PC-3 (cell line): ENCODE measurements at regions not wholly inside any gene's neighbourhood (a gene's known extent, or its start where the extent isn't known, plus 50 kb on each side); places are given as distances from the start of the nearest gene placed in this dataset.

ENCODE experiments used
- ATAC-seq: fragments of 200-7000 bp; cut with Tn5 transposase; 2 replicates; pipeline ENCODE4 v1.9.1; 2020; ENCODE audit warnings: mild to moderate bottlenecking, moderate library complexity
- BruUV-seq: library from RNA; stranded (reverse); fragments of 400-500 nt; replicated peaks from 2 replicates; lab custom pipeline; 2021; lab: Mats Ljungman, UMichigan
- CTCF ChIA-PET: fragments of 300-600 bp; sonication (Branson Sonifier 250); formaldehyde crosslinking; loops from one replicate; lab custom pipeline; 2022; ENCODE audit warnings: antibody characterized with exemption; lab: Charles Lee
- POLR2A ChIA-PET: fragments of 300-600 bp; sonication (Branson Sonifier 250); formaldehyde crosslinking; loops from one replicate; lab custom pipeline; 2022; ENCODE audit warnings: antibody characterized with exemption; ENCODE audit not compliant: unreplicated experiment; lab: Charles Lee
- DNase-seq: peaks from one replicate; pipeline ENCODE4 v3.0.0-alpha.2; 2015
- H2AFZ ChIP-seq: fragments of 300-600 bp; sonication (generic); 2 replicates; pipeline ENCODE4 v1.6.0; 2016; ENCODE audit warnings: antibody characterized with exemption, low read length
- H3F3A ChIP-seq: fragments of 300-600 bp; sonication (generic); one replicate; pipeline ENCODE4 v1.6.0; 2017; ENCODE audit warnings: antibody characterized with exemption, low read length, control low read depth, mild to moderate bottlenecking; ENCODE audit not compliant: unreplicated experiment
- H3K27ac ChIP-seq: fragments of 300-600 bp; sonication (generic); 2 replicates; pipeline ENCODE4 v1.5.1; 2016; ENCODE audit warnings: mild to moderate bottlenecking, low read length
- H3K27me3 ChIP-seq: fragments of 300-600 bp; sonication (generic); 2 replicates; pipeline ENCODE4 v1.6.1; 2016; ENCODE audit warnings: low read length, mixed read lengths
- H3K36me3 ChIP-seq: fragments of 300-600 bp; sonication (generic); 2 replicates; pipeline ENCODE4 v1.6.1; 2016; ENCODE audit warnings: low read depth, mixed run types, low read length, mixed read lengths
- H3K4me1 ChIP-seq: fragments of 300-600 bp; sonication (generic); 2 replicates; pipeline ENCODE4 v1.5.1; 2016; ENCODE audit warnings: low read length; ENCODE audit not compliant: insufficient read depth
- H3K4me2 ChIP-seq: fragments of 300-600 bp; sonication (generic); 2 replicates; pipeline ENCODE4 v1.6.0; 2016; ENCODE audit warnings: low read length
- H3K4me3 ChIP-seq: fragments of 300-600 bp; sonication (generic); 2 replicates; pipeline ENCODE4 v1.5.1; 2016; ENCODE audit warnings: mild to moderate bottlenecking, low read length, mixed read lengths
- H3K79me2 ChIP-seq: fragments of 300-600 bp; sonication (generic); 2 replicates; pipeline ENCODE4 v1.6.1; 2017; ENCODE audit warnings: low read length, mixed read lengths
- H3K9ac ChIP-seq: fragments of 300-600 bp; sonication (generic); 2 replicates; pipeline ENCODE4 v1.6.0; 2016; ENCODE audit warnings: mild to moderate bottlenecking, low read length
- H3K9me2 ChIP-seq: fragments of 300-600 bp; sonication (generic); replicated peaks from 2 replicates; pipeline ENCODE4 v1.6.1; 2016; ENCODE audit warnings: mixed run types, low read length, mixed read lengths
- H3K9me3 ChIP-seq: fragments of 300-600 bp; sonication (generic); 2 replicates; pipeline ENCODE4 v1.6.1; 2016; ENCODE audit warnings: low read length, mixed read lengths
- H4K20me1 ChIP-seq: fragments of 300-600 bp; sonication (generic); 2 replicates; pipeline ENCODE4 v1.6.1; 2016; ENCODE audit warnings: low read length, mixed read lengths
- EZH2 ChIP-seq: fragments of 300-600 bp; sonication (generic); IDR thresholded peaks from one replicate; pipeline ENCODE4 v1.6.1; 2017; ENCODE audit warnings: antibody characterized with exemption, mild to moderate bottlenecking, low read length; ENCODE audit not compliant: unreplicated experiment
- EZH2phosphoT487 ChIP-seq: fragments of 300-600 bp; sonication (generic); IDR thresholded peaks from 2 replicates; pipeline ENCODE4 v1.6.1; 2018; ENCODE audit warnings: mild to moderate bottlenecking, antibody characterized with exemption, low read length, borderline replicate concordance
- intact Hi-C: fragments of 100-400 bp; cut with micrococcal nuclease; formaldehyde crosslinking; loops from 2 replicates; pipeline ENCODE4 v1.9.0; 2023
- TF ChIP-seq, protein P1 (sequence below): fragments of 300-600 bp; sonication (generic); conservative IDR thresholded peaks from 2 replicates; pipeline ENCODE4 v1.5.1; 2017; ENCODE audit warnings: antibody characterized with exemption, low read depth, mild to moderate bottlenecking, low read length

DNA sequence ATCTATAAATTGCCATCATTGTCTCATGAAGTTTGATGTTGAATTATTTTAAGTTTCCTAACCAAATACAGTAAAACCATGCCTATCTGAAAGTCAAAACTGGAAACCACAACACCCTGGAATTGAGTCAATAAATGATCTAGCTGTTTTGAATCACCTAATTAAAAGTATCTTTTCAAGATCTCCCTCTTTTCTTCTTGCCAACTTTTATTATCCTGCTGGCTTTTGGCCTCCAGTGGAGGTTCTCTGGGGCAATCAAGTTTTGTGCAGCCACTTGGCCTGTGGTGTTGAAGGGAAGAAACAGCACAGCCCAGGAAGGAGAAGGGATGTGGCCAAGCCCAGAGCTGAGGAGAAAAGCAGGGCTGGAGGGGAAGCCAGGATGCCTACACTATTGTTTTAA is 255.4 kb downstream of the COG6 start:
- Histone ChIP-seq H3K9ac (no peak overlapping the region), H4K20me1 (no peaks in the 10 kb centered on the region), H3K79me2 (no peaks in the 10 kb centered on the region), H3F3A (no peaks in the 10 kb centered on the region), H3K36me3 (no peaks in the 10 kb centered on the region), H2AFZ (no peak overlapping the region), H3K4me3 (no peak overlapping the region), H3K9me3 (no peaks in the 10 kb centered on the region), H3K4me1 (no peaks in the 10 kb centered on the region), H3K9me2 (no peaks in the 10 kb centered on the region), H3K27me3 (no peaks in the 10 kb centered on the region), H3K4me2 (no peak overlapping the region), H3K27ac (no peak overlapping the region)
- ATAC-seq (no peak), DNase-seq (no peak)
- no peak for TF ChIP-seq EZH2phosphoT487
- TF ChIP-seq, protein P1, sequence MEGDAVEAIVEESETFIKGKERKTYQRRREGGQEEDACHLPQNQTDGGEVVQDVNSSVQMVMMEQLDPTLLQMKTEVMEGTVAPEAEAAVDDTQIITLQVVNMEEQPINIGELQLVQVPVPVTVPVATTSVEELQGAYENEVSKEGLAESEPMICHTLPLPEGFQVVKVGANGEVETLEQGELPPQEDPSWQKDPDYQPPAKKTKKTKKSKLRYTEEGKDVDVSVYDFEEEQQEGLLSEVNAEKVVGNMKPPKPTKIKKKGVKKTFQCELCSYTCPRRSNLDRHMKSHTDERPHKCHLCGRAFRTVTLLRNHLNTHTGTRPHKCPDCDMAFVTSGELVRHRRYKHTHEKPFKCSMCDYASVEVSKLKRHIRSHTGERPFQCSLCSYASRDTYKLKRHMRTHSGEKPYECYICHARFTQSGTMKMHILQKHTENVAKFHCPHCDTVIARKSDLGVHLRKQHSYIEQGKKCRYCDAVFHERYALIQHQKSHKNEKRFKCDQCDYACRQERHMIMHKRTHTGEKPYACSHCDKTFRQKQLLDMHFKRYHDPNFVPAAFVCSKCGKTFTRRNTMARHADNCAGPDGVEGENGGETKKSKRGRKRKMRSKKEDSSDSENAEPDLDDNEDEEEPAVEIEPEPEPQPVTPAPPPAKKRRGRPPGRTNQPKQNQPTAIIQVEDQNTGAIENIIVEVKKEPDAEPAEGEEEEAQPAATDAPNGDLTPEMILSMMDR, result no peak
- TF ChIP-seq EZH2, result no peak
- ChIA-PET CTCF (no interaction called here), POLR2A (no interaction called here)
- intact Hi-C loops, result no loop called here
- BruUV-seq, result no TSS peak

DNA sequence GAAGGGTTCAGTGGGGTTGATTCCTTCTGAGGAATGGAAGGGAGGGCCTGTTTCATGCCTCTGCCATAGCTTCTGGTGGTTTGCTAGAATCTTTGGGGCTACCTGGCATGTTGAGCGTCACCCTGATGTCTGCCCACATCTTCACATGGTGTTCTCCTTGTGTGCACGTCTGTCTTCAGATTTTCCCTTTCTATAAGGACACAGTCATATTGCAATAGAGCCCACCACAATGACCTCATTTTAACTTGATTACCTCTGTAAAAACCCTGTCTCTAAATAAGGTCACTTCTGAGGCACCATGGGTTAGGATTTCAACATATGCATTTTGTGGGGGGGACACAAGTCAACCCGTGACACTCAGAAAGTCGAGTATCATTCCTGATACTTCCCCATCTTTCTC is 257.9 kb downstream of the COG6 start:
- ChIA-PET POLR2A (no interaction called here), CTCF (no interaction called here)
- H3K9ac ChIP-seq, result no peak overlapping the region
- no peaks in the 10 kb centered on the region for H3K4me1 ChIP-seq
- no peak overlapping the region for H2AFZ ChIP-seq
- no peak overlapping the region for H3K4me2 ChIP-seq
- no peaks in the 10 kb centered on the region for H3K9me3 ChIP-seq
- no peak for DNase-seq
- no peaks in the 10 kb centered on the region for H3K27me3 ChIP-seq
- no peak overlapping the region for H3K4me3 ChIP-seq
- ATAC-seq, result no peak
- H3F3A ChIP-seq, result no peaks in the 10 kb centered on the region
- no TSS peak for BruUV-seq
- TF ChIP-seq, protein P1, result no peak
- TF ChIP-seq EZH2 (no peak), EZH2phosphoT487 (no peak)
- no peaks in the 10 kb centered on the region for H3K9me2 ChIP-seq
- H4K20me1 ChIP-seq, result no peaks in the 10 kb centered on the region
- H3K27ac ChIP-seq, result no peak overlapping the region
- H3K79me2 ChIP-seq, result no peaks in the 10 kb centered on the region
- H3K36me3 ChIP-seq, result no peaks in the 10 kb centered on the region
- intact Hi-C loops, result no loop called here

DNA sequence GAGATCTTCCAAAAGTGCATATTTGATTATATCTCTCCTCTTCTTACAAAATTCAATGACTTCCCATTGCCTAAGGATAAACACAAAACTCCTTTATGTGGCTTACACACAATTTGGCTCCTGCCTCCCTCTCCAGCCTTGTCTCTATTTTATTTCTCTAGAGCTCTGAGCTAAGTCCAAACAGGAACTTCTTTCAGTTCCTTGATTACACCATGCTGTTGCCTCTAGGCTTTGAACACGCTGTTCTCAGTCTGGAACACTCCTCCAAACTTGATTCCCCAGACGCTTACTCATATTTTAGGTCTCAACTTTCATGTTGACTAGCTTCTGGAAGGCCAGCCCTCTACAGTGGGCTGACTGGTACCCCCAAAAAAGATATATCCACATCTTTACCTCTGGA is 258.5 kb downstream of the COG6 start:
- Histone ChIP-seq H3K9ac (no peak overlapping the region), H3K4me3 (no peak overlapping the region), H2AFZ (no peak overlapping the region), H3K4me2 (no peak overlapping the region), H3F3A (no peaks in the 10 kb centered on the region), H4K20me1 (no peaks in the 10 kb centered on the region), H3K27me3 (no peaks in the 10 kb centered on the region), H3K79me2 (no peaks in the 10 kb centered on the region), H3K9me2 (no peaks in the 10 kb centered on the region), H3K27ac (no peak overlapping the region), H3K36me3 (no peaks in the 10 kb centered on the region), H3K9me3 (no peaks in the 10 kb centered on the region), H3K4me1 (no peaks in the 10 kb centered on the region)
- ChIA-PET CTCF (no interaction called here), POLR2A (no interaction called here)
- no TSS peak for BruUV-seq
- ATAC-seq, result no peak
- DNase-seq, result no peak
- intact Hi-C loops, result no loop called here
- no peak for TF ChIP-seq EZH2
- TF ChIP-seq, protein P1, result no peak
